MCF 10A (cell line): ENCODE measurements at regions not wholly inside any gene's neighbourhood (a gene's known extent, or its start where the extent isn't known, plus 50 kb on each side); places are given as distances from the start of the nearest gene placed in this dataset.

Experiments used
- BruUV-seq: library from RNA; stranded (reverse); fragments of 400-500 nt; replicated peaks from 2 replicates; lab custom pipeline; 2021; lab: Mats Ljungman, UMichigan
- CTCF ChIA-PET: fragments of 300-600 bp; sonication (Branson Sonifier 250); formaldehyde crosslinking; extraction: SDS; loops from one replicate; lab custom pipeline; 2021; ENCODE audit warnings: antibody characterized with exemption, inconsistent platforms; lab: Yijun Ruan, JAX
- POLR2A ChIA-PET: fragments of 300-600, 350-650 bp; sonication (Branson Sonifier 250); formaldehyde crosslinking; extraction: SDS; loops from one replicate; lab custom pipeline; 2020; ENCODE audit warnings: antibody characterized with exemption, inconsistent platforms; lab: Yijun Ruan, JAX
- DNase-seq: peaks from one replicate; pipeline ENCODE4 v3.0.0-alpha.2; 2018; ENCODE audit not compliant: unreplicated experiment
- H3K27ac Mint-ChIP-seq: one replicate; pipeline ENCODE4 v1.8.0; 2022; ENCODE audit warnings: mild to moderate bottlenecking, low read depth, mixed read lengths; ENCODE audit not compliant: unreplicated experiment
- H3K27me3 Mint-ChIP-seq: one replicate; pipeline ENCODE4 v1.8.0; 2022; ENCODE audit warnings: mixed read lengths; ENCODE audit not compliant: insufficient read depth, unreplicated experiment
- H3K36me3 Mint-ChIP-seq: one replicate; pipeline ENCODE4 v1.8.0; 2022; ENCODE audit warnings: mild to moderate bottlenecking, moderate library complexity, mixed read lengths; ENCODE audit not compliant: insufficient read depth, unreplicated experiment
- H3K4me1 Mint-ChIP-seq: one replicate; pipeline ENCODE4 v1.8.0; 2022; ENCODE audit warnings: mixed read lengths; ENCODE audit not compliant: insufficient read depth, unreplicated experiment
- H3K4me3 Mint-ChIP-seq: one replicate; pipeline ENCODE4 v1.8.0; 2022; ENCODE audit warnings: mild to moderate bottlenecking, moderate library complexity, mixed read lengths; ENCODE audit not compliant: unreplicated experiment
- H3K9me3 Mint-ChIP-seq: one replicate; pipeline ENCODE4 v1.8.0; 2022; ENCODE audit warnings: mixed read lengths; ENCODE audit not compliant: unreplicated experiment
- intact Hi-C: fragments of 100-400 bp; cut with micrococcal nuclease; formaldehyde crosslinking; loops from 2 replicates; pipeline ENCODE4 v1.14.1; 2022
- TF ChIP-seq, protein P1 (sequence below): fragments of 200-600 bp; IDR thresholded peaks from one replicate; pipeline ENCODE4 v1.8.0; 2022; ENCODE audit warnings: antibody characterized with exemption, mild to moderate bottlenecking; ENCODE audit not compliant: unreplicated experiment

DNA sequence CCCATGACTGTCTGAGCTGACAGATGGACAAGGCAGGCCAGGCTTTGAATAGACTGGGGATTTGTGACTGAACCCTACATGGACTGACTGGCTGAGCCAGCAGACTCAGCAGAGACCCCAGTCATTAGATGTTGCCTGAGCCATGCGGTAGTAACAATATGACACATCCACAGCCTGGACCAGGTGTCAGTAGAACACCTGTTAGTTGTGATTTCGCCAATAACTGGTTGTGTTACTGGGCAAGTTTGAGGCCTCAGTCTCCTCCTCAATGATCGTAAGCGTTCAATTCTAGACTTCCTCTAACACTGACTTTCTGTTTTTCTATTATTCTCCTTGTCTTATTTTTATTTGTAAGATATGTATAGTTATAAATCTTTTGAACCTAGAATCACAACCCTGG, 311.9 kb upstream of the MAP3K7 start:
- no TSS peak for BruUV-seq
- POLR2A ChIA-PET: no interaction called here
- Mint-ChIP-seq H3K27ac (no peak overlapping the region), H3K9me3 (no peaks in the 10 kb centered on the region), H3K4me1 (no peaks in the 10 kb centered on the region), H3K27me3 (no peaks in the 10 kb centered on the region), H3K4me3 (no peak overlapping the region), H3K36me3 (no peaks in the 10 kb centered on the region)
- CTCF ChIA-PET: interaction anchor here (1.0 kb wide), 1 partner anchor 268 kb away, joined by 3 read pairs; no protein-coding TSS in a partner anchor
- DNase-seq: no peak
- intact Hi-C loops: no loop called here
- TF ChIP-seq, protein P1, sequence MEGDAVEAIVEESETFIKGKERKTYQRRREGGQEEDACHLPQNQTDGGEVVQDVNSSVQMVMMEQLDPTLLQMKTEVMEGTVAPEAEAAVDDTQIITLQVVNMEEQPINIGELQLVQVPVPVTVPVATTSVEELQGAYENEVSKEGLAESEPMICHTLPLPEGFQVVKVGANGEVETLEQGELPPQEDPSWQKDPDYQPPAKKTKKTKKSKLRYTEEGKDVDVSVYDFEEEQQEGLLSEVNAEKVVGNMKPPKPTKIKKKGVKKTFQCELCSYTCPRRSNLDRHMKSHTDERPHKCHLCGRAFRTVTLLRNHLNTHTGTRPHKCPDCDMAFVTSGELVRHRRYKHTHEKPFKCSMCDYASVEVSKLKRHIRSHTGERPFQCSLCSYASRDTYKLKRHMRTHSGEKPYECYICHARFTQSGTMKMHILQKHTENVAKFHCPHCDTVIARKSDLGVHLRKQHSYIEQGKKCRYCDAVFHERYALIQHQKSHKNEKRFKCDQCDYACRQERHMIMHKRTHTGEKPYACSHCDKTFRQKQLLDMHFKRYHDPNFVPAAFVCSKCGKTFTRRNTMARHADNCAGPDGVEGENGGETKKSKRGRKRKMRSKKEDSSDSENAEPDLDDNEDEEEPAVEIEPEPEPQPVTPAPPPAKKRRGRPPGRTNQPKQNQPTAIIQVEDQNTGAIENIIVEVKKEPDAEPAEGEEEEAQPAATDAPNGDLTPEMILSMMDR: no peak

GRCh38 chr6:90896075-90896547, 309.2 kb upstream of the MAP3K7 start:
- no TSS peak for BruUV-seq
- intact Hi-C loops: no loop called here
- Mint-ChIP-seq H3K9me3 (no peaks in the 10 kb centered on the region), H3K27ac (no peak overlapping the region), H3K4me1 (no peaks in the 10 kb centered on the region), H3K4me3 (no peak overlapping the region), H3K36me3 (no peaks in the 10 kb centered on the region), H3K27me3 (no peaks in the 10 kb centered on the region)
- POLR2A ChIA-PET: no interaction called here
- TF ChIP-seq, protein P1: no peak
- no peak for DNase-seq
- CTCF ChIA-PET: no interaction called here

- H3K4me1 Mint-ChIP-seq: no peaks in the 10 kb centered on the region
- no peaks in the 10 kb centered on the region for H3K27me3 Mint-ChIP-seq
- no TSS peak for BruUV-seq
- intact Hi-C loops: no loop called here
- no peaks in the 10 kb centered on the region for H3K36me3 Mint-ChIP-seq
- TF ChIP-seq, protein P1: no peak
- H3K27ac Mint-ChIP-seq: no peak overlapping the region
- ChIA-PET POLR2A (no interaction called here), CTCF (interaction anchor here (0.6 kb wide), 1 partner anchor 186 kb away, joined by 3 read pairs; no protein-coding TSS in a partner anchor)
- no peak for DNase-seq
- H3K9me3 Mint-ChIP-seq: no peaks in the 10 kb centered on the region
- H3K4me3 Mint-ChIP-seq: no peak overlapping the region
Measured at GRCh38 chr6:90895299-90896074, 308.6 kb upstream of the MAP3K7 start.

- Mint-ChIP-seq H3K4me3 (no peak overlapping the region), H3K36me3 (no peaks in the 10 kb centered on the region), H3K9me3 (no peaks in the 10 kb centered on the region), H3K4me1 (no peaks in the 10 kb centered on the region), H3K27ac (no peak overlapping the region), H3K27me3 (no peaks in the 10 kb centered on the region)
- no TSS peak for BruUV-seq
- POLR2A ChIA-PET: no interaction called here
- intact Hi-C loops: no loop called here
- no peak for DNase-seq
- TF ChIP-seq, protein P1: no peak
- CTCF ChIA-PET: interaction anchor here (0.6 kb wide), 3 partner anchors 13 to 946 kb away, joined by 3 to 4 read pairs (median 4); no protein-coding TSS in a partner anchor
Measured at GRCh38 chr6:90894285-90895130, 307.6 kb upstream of the MAP3K7 start.
